Astrocyte of the cerebellum (primary cell): ENCODE measurements at regions not wholly inside any gene's neighbourhood (a gene's known extent, or its start where the extent isn't known, plus 50 kb on each side); places are given as distances from the start of the nearest gene placed in this dataset.
"Not testable (repeated sequence)": the region's sequence is repeated elsewhere in the genome, so short reads cannot be mapped to it uniquely, and the experiment has no call there.

Experiments used
- DNase-seq: peaks from one replicate; pipeline ENCODE4 v3.0.0-alpha.2; 2011; ENCODE audit warnings: low read depth
- H3K4me3 ChIP-seq: 2 replicates; pipeline ENCODE4 v1.5.1; 2011; ENCODE audit warnings: mild to moderate bottlenecking, low read depth, low read length, moderate library complexity
- CTCF ChIP-seq: IDR thresholded peaks from 2 replicates; pipeline ENCODE4 v1.5.1; 2012; ENCODE audit warnings: low read length, low read depth, moderate library complexity, mild to moderate bottlenecking; ENCODE audit errors: missing control alignments
- in situ Hi-C: cut with HindIII; loops from 2 replicates; pipeline ENCODE4 v1.10.0; 2017; ENCODE audit warnings: low sequenced_read_pairs

- no peak for TF ChIP-seq CTCF
- in situ Hi-C loops: no loop called here
- no peak overlapping the region for H3K4me3 ChIP-seq
- DNase-seq: no peak
Observed at GRCh38 chr15:81880833-81881232, 165.0 kb downstream of the MEX3B start.

GRCh38 chr15:81880314-81880713, 165.5 kb downstream of the MEX3B start:
- in situ Hi-C loops: no loop called here
- DNase-seq: no peak
- no peak overlapping the region for H3K4me3 ChIP-seq
- TF ChIP-seq CTCF: no peak

GRCh38 chr15:81875717-81876116, 170.1 kb downstream of the MEX3B start:
- DNase-seq, in situ Hi-C loops, H3K4me3 ChIP-seq: not testable (repeated sequence)

GRCh38 chr15:81870746-81871106, 175.1 kb downstream of the MEX3B start:
- DNase-seq, H3K4me3 ChIP-seq, in situ Hi-C loops: not testable (repeated sequence)

- in situ Hi-C loops, DNase-seq, H3K4me3 ChIP-seq: not testable (repeated sequence)
Observed at GRCh38 chr15:81870062-81870745, 175.6 kb downstream of the MEX3B start.

GRCh38 chr15:81869161-81869954, 176.5 kb downstream of the MEX3B start:
- in situ Hi-C loops: no loop called here
- H3K4me3 ChIP-seq: no peak overlapping the region
- DNase-seq: no peak
- TF ChIP-seq CTCF: no peak

GRCh38 chr15:81865850-81866537, 179.8 kb downstream of the MEX3B start:
- no peak for TF ChIP-seq CTCF
- H3K4me3 ChIP-seq: no peak overlapping the region
- in situ Hi-C loops: no loop called here
- no peak for DNase-seq

GRCh38 chr15:81863162-81863561, 182.7 kb downstream of the MEX3B start:
- DNase-seq: no peak
- TF ChIP-seq CTCF: no peak
- H3K4me3 ChIP-seq: no peak overlapping the region
- in situ Hi-C loops: no loop called here
